Mesenchymal stem cell (in vitro differentiated cells and primary cell): ENCODE measurements at regions not wholly inside any gene's neighbourhood (a gene's known extent, or its start where the extent isn't known, plus 50 kb on each side); places are given as distances from the start of the nearest gene placed in this dataset.

ENCODE experiments used
- DNase-seq: peaks from one replicate; pipeline ENCODE4 v3.0.0-alpha.2; 2013
- H2AFZ ChIP-seq: one replicate; pipeline ENCODE4 v1.6.1; 2013; ENCODE audit warnings: low read depth, mild to moderate bottlenecking, control low read depth, inconsistent platforms, low read length, moderate library complexity
- H2AK5ac ChIP-seq: 2 replicates; pipeline ENCODE4 v1.6.1; 2013; ENCODE audit warnings: low read length, moderate library complexity, mild to moderate bottlenecking, inconsistent platforms; ENCODE audit not compliant: severe bottlenecking
- H2BK120ac ChIP-seq: one replicate; pipeline ENCODE4 v1.6.1; 2013; ENCODE audit warnings: low read depth, mild to moderate bottlenecking, inconsistent platforms, low read length, moderate library complexity
- H2BK12ac ChIP-seq, 2 experiments: one replicate each; pipeline ENCODE4 v1.6.1; 2013; ENCODE audit warnings: inconsistent platforms in 2 of 2, low read length in 2 of 2, mild to moderate bottlenecking in 2 of 2, moderate library complexity in 2 of 2, control low read depth in 1 of 2
- H2BK15ac ChIP-seq: one replicate; pipeline ENCODE4 v1.6.1; 2013; ENCODE audit warnings: mild to moderate bottlenecking, low read depth, inconsistent platforms; ENCODE audit not compliant: poor library complexity, severe bottlenecking
- H2BK5ac ChIP-seq: 2 replicates; pipeline ENCODE4 v1.6.1; 2013; ENCODE audit warnings: low read depth, mild to moderate bottlenecking, low read length, control low read depth, inconsistent platforms; ENCODE audit not compliant: poor library complexity, severe bottlenecking
- H3K14ac ChIP-seq, 2 experiments: one replicate each; pipeline ENCODE4 v1.6.1; 2013; ENCODE audit warnings: inconsistent platforms in 2 of 2, low read length in 2 of 2, control low read depth in 1 of 2, mild to moderate bottlenecking in 1 of 2, moderate library complexity in 1 of 2
- H3K18ac ChIP-seq, 2 experiments: one replicate each; pipeline ENCODE4 v1.6.1; 2013; ENCODE audit warnings: inconsistent platforms in 2 of 2, low read length in 2 of 2, control low read depth in 1 of 2, low read depth in 1 of 2, mild to moderate bottlenecking in 1 of 2
- H3K23ac ChIP-seq, 2 experiments: one replicate each; pipeline ENCODE4 v1.6.1; 2013; ENCODE audit warnings: inconsistent platforms in 2 of 2, low read length in 2 of 2, mild to moderate bottlenecking in 2 of 2, moderate library complexity in 2 of 2, control low read depth in 1 of 2
- H3K27ac ChIP-seq: 2 replicates; pipeline ENCODE4 v1.5.1; 2013; ENCODE audit warnings: mild to moderate bottlenecking, moderate library complexity, low read length, control low read depth, inconsistent platforms; ENCODE audit not compliant: poor library complexity, severe bottlenecking
- H3K27me3 ChIP-seq, 2 experiments: 2 replicates each; pipeline versions ENCODE4 v1.6.1 to v1.7.0; 2013; ENCODE audit warnings: low read length in 2 of 2, mild to moderate bottlenecking in 2 of 2, moderate library complexity in 2 of 2, control low read depth in 1 of 2, inconsistent platforms in 1 of 2; ENCODE audit not compliant: control insufficient read depth in 1 of 2, insufficient read depth in 1 of 2
- H3K36me3 ChIP-seq, 2 experiments: 2 replicates each; pipeline versions ENCODE4 v1.6.1 to v1.7.0; 2013; ENCODE audit warnings: low read length in 2 of 2, control low read depth in 1 of 2, inconsistent platforms in 1 of 2, low read depth in 1 of 2, mild to moderate bottlenecking in 1 of 2; ENCODE audit not compliant: insufficient read depth in 2 of 2, control insufficient read depth in 1 of 2
- H3K4ac ChIP-seq, 2 experiments: one replicate each; pipeline ENCODE4 v1.6.1; 2013; ENCODE audit warnings: inconsistent platforms in 2 of 2, low read length in 2 of 2, mild to moderate bottlenecking in 2 of 2, moderate library complexity in 2 of 2, control low read depth in 1 of 2, low read depth in 1 of 2
- H3K4me1 ChIP-seq: 2 replicates; pipeline ENCODE4 v1.6.1; 2013; ENCODE audit warnings: low read depth, low read length, control low read depth; ENCODE audit not compliant: control insufficient read depth, insufficient read depth
- H3K4me2 ChIP-seq: 2 replicates; pipeline ENCODE4 v1.6.1; 2013; ENCODE audit warnings: low read length, mild to moderate bottlenecking, inconsistent platforms; ENCODE audit not compliant: poor library complexity, severe bottlenecking
- H3K4me3 ChIP-seq, 2 experiments: 2 replicates each; pipeline versions ENCODE4 v1.5.1 to v1.7.0; 2013; ENCODE audit warnings: low read length in 2 of 2, mild to moderate bottlenecking in 2 of 2, control low read depth in 1 of 2, low read depth in 1 of 2; ENCODE audit not compliant: insufficient read depth in 1 of 2
- H3K79me1 ChIP-seq: replicated peaks from 2 replicates; pipeline ENCODE4 v1.6.1; 2013; ENCODE audit warnings: mild to moderate bottlenecking, control low read depth, low read length, inconsistent platforms; ENCODE audit not compliant: poor library complexity, severe bottlenecking
- H3K9ac ChIP-seq: 2 replicates; pipeline ENCODE4 v1.7.0; 2013; ENCODE audit warnings: mild to moderate bottlenecking, low read length, moderate library complexity
- H3K9me3 ChIP-seq: 2 replicates; pipeline ENCODE4 v1.7.0; 2013; ENCODE audit warnings: mild to moderate bottlenecking, low read length; ENCODE audit not compliant: control insufficient read depth
- H4K8ac ChIP-seq: one replicate; pipeline ENCODE4 v1.6.1; 2013; ENCODE audit warnings: inconsistent platforms, mild to moderate bottlenecking, low read length, moderate library complexity
- H4K91ac ChIP-seq: one replicate; pipeline ENCODE4 v1.6.1; 2013; ENCODE audit warnings: mild to moderate bottlenecking, low read length, inconsistent platforms
- WGBS: methylation state at CpG from one replicate; pipeline ENCODE4 v1.1.7; 2013; ENCODE audit warnings: mixed read lengths; 5-methylcytosine and 5-hydroxymethylcytosine counted together

DNA sequence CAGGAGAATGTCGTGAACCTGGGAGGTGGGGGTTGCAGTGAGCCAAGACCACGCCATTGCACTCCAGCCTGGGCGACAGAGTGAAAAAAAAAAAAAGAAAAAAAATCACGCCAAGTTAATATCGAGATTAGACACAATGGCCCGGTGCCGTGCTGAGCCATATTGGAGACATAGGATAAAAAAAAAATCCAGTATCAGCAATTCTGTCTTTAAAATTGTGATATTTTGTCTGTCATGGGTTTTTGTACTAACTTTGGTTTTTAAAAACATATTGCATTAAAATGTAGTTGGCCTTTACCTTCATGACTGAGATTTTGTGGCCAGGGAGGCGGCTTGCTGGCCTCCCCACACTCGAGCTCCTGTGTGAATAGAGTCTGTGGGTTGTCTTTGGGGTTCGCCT, 62.8 kb upstream of the PITRM1 start:
- Histone ChIP-seq H3K4me2 (no peak overlapping the region), H3K14ac (no peak overlapping the region), H2AFZ (no peak overlapping the region), H3K36me3 (no peaks in the 10 kb centered on the region), H2BK120ac (no peak overlapping the region), H3K9me3 (no peaks in the 10 kb centered on the region), H3K18ac (no peak overlapping the region), H4K8ac (no peak overlapping the region), H3K23ac (no peak overlapping the region), H3K79me1 (peaks cover 2% of the 10 kb centered on the region), H4K91ac (no peak overlapping the region), H3K27me3 (peaks cover 0 to 16% of the 10 kb centered on the region in 2 experiments), H3K4ac (no peak overlapping the region), H2AK5ac (no peak overlapping the region), H2BK15ac (no peak overlapping the region), H2BK5ac (no peak overlapping the region), H3K4me1 (peaks cover 9% of the 10 kb centered on the region), H3K9ac (no peak overlapping the region), H3K27ac (no peak overlapping the region), H3K4me3 (no peak overlapping the region), H2BK12ac (no peak overlapping the region)
- no peak for DNase-seq
- WGBS: 92% methylated on average over 9 of the region's 10 CpGs

DNA sequence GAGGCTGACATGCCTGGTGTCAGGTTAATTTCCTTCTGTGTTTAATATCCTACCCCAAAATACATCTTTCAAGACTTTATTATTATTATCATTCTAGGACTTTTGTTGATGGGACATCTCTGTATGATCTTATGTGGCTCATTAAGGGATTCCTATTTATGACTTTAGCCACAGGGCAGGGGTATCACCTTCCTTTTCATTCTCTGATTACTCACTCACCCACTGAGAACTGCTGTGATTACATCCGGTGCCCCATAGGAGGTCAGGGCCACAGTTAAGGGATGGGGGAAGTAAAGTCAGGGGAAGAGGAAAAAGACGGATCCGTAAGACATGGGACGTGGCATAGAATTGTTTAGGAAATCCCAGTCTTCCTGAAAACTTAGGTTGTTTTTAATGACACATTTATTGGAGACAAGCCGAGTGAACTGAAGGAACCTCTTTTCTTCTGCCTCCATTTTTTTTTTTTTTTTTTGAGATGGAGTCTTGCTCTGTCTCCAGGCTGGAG, 61.0 kb upstream of the PITRM1 start:
- Histone ChIP-seq H3K18ac (no peak overlapping the region), H3K23ac (no peak overlapping the region), H2BK120ac (no peak overlapping the region), H2BK12ac (no peak overlapping the region), H4K8ac (no peak overlapping the region), H3K27me3 (peaks cover 0 to 26% of the 10 kb centered on the region in 2 experiments), H3K4ac (no peak overlapping the region), H3K9ac (no peak overlapping the region), H2AK5ac (no peak overlapping the region), H3K4me3 (no peak overlapping the region), H4K91ac (no peak overlapping the region), H3K36me3 (no peaks in the 10 kb centered on the region), H2BK15ac (no peak overlapping the region), H3K27ac (no peak overlapping the region), H3K4me1 (peaks cover 4% of the 10 kb centered on the region), H3K9me3 (no peaks in the 10 kb centered on the region), H3K4me2 (no peak overlapping the region), H3K79me1 (no peaks in the 10 kb centered on the region), H3K14ac (no peak overlapping the region), H2AFZ (no peak overlapping the region), H2BK5ac (no peak overlapping the region)
- 91% methylated on average over 4 of the region's 5 CpGs for WGBS
- no peak for DNase-seq

DNA sequence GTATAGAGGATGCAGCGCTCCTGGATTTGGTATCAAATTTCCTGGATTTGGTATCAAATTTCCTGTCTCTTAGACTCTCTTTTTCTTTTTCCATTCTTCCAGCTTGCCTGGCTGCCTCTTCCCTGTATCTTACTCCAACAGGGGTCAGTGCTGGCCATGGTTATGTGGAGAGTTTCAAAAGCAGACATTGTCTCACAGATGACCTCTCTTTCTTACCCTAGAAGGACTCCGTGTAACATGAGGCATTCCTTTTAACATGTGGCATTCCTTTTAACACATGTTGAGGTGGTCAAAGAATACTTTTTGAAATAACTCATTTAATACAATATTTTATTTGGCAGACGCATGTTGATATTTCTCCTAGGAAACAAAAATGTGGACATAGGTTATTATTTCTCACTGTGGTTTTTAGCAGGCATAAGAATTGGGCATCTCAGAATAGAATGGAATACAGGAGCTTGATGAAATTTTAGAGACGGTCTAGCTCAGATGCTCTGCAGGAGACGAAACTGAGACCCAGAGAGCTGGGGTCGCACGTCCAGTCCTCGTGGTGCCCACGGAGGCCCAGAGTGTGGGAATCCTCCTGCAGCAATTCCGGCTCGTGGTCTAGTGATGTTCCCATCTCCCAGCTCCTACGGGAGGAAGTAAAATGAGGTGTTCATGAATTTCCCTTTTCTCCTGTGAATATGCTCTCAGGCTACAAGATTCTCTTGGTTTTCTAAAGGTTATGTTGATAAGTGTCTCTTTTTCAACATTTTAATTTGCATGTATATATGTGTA, 59.6 kb upstream of the PITRM1 start:
- Histone ChIP-seq H3K4ac (no peak overlapping the region), H3K4me2 (no peak overlapping the region), H2AFZ (no peak overlapping the region), H3K14ac (no peak overlapping the region), H2BK120ac (no peak overlapping the region), H3K18ac (no peak overlapping the region), H3K9ac (no peak overlapping the region), H2BK12ac (no peak overlapping the region), H3K4me3 (no peak overlapping the region), H4K91ac (no peak overlapping the region), H3K27ac (no peak overlapping the region), H3K36me3 (no peaks in the 10 kb centered on the region), H2AK5ac (no peak overlapping the region), H3K4me1 (peaks cover 4% of the 10 kb centered on the region), H2BK15ac (no peak overlapping the region), H3K79me1 (no peaks in the 10 kb centered on the region), H4K8ac (no peak overlapping the region), H3K27me3 (peaks cover 0 to 26% of the 10 kb centered on the region in 2 experiments), H2BK5ac (no peak overlapping the region), H3K23ac (no peak overlapping the region), H3K9me3 (no peaks in the 10 kb centered on the region)
- 96% methylated on average over 9 of the region's 12 CpGs for WGBS
- no peak for DNase-seq

DNA sequence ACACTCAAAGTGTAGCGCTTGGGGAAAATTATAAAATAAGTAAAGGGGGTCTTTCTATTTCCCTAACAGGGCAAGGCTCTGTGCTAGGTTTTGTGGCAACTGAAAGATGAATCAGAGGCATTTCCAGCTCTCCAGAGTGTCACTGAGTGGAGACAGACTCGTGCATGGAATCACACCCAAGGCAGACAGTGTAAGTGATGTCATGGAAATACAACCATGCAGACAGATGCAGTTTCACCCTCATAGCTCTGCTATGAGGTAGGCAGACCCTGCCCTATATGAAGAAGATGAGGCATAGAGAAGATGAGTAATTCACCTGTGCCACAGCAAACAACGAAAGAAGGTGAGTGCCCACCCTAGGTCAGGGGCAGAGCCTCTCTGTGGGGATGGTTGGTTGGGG, 57.2 kb upstream of the PITRM1 start:
- Histone ChIP-seq H3K4ac (no peak overlapping the region), H2BK120ac (no peak overlapping the region), H3K79me1 (no peaks in the 10 kb centered on the region), H2AFZ (no peak overlapping the region), H3K4me1 (peaks cover 4% of the 10 kb centered on the region), H4K91ac (no peak overlapping the region), H3K27me3 (peaks cover 0 to 26% of the 10 kb centered on the region in 2 experiments), H2BK15ac (no peak overlapping the region), H3K36me3 (no peaks in the 10 kb centered on the region), H3K27ac (no peak overlapping the region), H4K8ac (no peak overlapping the region), H2AK5ac (no peak overlapping the region), H3K14ac (no peak overlapping the region), H2BK5ac (no peak overlapping the region), H2BK12ac (peak overlapping the region in 1 of 2 experiments; percentile 29), H3K4me2 (no peak overlapping the region), H3K9me3 (no peaks in the 10 kb centered on the region), H3K4me3 (no peak overlapping the region), H3K9ac (no peak overlapping the region), H3K23ac (no peak overlapping the region), H3K18ac (no peak overlapping the region)
- peak; percentile 74 for DNase-seq
- WGBS: 62% methylated on average over 3 of the region's 3 CpGs
